HG02588 (cell line): ENCODE measurements at regions not wholly inside any gene's neighbourhood (a gene's known extent, or its start where the extent isn't known, plus 50 kb on each side); places are given as distances from the start of the nearest gene placed in this dataset.

Source experiments
- ATAC-seq: cut with Tn5 transposase; IDR thresholded peaks from one replicate; pipeline ENCODE4 v1.9.1; 2021; ENCODE audit warnings: mild to moderate bottlenecking, moderate library complexity; ENCODE audit not compliant: unreplicated experiment

DNA sequence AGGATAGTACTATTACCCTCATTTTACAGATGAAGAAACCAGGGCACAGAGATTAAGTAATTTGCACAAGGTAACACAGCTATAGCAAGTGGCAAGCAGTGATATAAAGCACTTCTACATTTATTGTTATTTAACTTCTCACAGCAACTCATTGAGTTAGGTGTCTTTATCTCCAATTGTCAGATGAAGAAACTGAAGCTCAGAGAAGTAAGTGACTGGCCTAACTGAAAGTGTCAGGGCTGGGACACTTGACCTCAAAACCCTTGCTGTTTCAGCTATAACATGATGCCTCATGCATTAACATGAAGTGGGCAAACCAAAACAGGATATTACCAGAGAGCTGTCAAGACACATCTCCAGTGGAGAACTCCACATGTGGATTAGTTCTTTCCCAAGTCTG is 65.8 kb upstream of the LEKR1 start:
- ATAC-seq, result peak; percentile 96

DNA sequence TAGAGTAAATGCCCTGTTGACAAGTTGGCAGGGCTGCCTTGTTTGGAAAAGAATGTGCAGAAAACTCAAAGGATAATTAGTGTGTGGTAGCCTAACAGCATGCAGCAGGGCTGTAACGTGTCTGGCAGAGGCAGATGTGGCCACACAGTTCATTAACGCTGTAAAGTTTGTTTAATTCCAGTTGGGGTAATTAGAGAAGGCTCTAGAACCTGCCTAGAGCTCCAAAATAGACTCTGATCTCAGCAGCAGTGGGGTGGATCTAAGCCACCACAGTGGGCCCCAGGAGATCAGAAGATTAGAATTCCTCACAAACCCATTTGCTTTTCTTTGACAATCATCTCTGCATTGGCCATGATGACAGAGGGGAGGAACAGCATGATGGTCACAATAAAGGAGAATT is 65.1 kb upstream of the LEKR1 start:
- ATAC-seq, result no peak

DNA sequence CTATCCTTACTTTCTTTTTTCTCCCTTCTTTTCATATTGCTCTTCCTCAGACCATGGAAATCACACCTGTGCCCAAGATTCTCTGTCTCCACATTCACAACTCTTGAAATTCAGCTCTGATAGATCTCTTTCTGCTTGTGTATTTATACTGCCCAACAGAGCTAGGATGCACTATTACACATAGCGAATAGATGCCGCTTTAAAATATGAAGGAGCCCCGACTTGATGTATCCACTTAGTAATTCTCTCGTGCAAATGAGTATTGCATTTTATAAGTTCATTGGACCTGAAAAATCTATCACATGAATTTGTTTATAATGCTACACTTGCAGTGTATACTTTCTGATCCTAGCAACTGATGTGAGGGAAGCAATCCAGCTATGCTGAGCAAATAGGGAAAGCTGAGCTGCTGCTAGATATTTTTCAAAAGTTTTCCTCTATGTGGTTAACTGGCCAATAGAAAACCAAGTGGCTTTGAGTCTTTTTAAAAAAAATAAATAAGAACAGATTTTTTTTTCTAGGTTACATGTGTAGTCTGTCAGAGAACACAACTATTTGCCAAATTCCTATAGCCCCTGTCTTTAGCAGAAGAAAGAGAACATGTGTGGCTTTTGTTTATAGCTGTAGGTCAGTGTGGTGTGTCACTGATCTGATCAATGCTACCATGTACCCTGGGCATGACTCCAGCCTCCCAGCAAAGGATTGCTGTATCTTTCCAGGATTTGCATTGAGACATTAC is 64.3 kb upstream of the LEKR1 start:
- no peak for ATAC-seq

DNA sequence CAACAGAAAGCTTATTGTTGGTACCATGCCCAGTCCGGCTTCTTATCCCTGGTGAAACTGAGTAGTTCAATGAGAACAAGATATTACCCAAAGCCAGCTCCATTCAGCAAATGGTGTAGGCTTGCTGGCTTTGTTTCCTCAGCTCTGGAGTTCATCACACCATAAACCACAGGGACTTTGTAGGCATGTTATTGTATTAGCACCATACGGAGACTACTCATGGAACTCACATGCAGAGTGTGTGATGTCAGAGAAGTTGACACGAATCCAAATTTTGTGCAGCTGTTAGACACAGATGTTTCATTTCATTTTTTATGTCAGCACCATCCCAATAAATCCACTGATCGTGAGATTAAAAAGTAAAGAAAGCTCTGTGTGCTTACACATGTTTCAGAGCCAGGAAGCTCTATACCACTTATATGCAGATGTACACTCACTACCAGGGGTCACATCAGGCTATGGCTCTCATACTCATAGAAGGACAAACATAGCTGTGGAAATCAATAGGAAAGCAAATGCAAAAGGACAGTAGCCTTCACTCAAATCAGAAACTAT is 63.4 kb upstream of the LEKR1 start:
- ATAC-seq, result no peak

DNA sequence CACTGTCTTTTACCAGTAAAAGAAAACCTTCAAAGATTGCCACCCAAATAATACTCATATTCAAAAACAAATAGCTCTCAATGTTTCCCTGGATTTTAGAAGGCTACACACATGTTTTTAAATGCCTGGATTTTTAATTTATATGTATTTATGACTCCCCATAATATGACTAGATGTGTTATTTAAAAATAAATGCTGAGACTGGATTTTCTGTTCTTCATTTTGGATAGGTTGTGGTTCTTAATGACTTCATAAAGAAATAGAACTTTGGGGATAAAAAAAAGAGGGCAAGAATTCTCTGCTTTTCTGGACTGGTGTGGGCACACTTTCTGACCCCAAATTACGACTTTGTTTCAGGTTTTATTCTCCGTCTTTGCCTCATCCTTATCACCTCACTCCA is 62.8 kb upstream of the LEKR1 start:
- ATAC-seq, result no peak

DNA sequence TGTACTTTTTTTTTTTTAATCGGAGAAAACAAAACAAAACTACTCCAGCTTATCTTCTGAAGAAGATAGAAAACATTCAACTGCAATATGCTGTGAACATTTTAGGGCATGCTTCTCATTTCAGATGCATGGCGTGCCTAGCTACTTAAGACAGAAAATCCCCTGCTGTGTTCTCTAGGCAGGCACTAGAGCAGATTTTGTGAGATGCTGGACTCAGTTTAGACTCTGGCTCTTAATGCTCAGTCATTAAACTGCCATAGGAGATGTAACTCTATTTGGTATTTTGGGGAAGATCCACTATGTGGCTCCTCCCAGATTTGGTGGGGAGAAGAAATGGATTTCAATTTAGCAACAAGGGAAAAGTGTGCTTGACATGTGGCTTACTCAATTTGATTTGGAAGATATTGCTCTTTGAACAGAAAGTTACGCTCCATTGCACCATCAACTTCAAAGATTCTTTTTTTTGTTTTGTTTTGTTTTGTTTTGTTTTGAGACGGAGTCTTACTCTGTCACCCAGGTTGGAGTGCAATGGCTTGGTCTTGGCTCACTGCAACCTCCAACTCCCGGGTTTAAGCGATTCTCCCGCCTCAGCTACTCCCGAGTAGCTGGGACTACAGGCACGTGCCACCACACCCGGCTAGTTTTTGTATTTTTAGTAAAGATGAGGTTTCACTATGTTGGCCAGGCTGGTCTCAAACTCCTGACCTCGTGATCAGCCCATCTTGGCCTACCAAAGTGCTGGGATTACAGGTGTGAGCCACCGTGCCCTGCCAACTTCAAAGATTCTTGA is 62.0 kb upstream of the LEKR1 start:
- ATAC-seq, result no peak

DNA sequence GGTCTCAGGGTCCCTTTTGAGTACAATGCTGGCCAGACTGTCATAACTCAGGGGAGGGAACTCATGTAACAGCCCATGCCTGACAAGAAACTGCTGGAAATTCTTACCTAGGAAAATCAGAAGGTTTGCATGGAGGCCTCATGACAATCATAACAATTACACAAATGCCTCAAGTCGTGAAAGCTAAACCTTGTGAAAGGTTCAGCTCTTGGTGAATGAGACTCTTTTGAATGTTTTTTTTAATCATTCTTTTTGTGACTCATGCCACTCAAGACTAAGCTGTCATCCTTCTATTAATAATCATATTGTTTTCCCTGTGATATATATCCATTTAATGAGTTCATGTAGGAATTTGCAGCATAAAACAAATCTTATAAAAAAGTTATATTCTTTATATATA is 61.4 kb upstream of the LEKR1 start:
- ATAC-seq, result no peak

DNA sequence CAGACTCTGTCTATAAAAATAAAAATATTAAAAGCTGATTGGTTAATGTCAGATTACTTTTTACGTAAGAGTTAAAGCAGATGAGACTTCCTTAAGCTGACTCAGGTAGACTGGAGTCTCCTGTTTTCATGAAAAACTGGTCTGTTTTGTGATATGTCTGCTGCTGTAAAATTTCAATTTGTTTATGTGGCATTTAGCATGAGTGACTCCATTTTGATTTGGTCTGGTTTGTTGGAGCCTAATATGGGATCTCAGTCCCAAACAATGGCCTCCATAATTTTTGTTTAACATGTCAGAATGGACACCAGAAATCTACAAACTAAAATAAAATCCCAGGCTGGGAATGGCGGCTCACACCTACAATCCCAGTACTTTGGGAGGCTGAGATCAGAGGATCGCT is 57.8 kb upstream of the LEKR1 start:
- no peak for ATAC-seq

DNA sequence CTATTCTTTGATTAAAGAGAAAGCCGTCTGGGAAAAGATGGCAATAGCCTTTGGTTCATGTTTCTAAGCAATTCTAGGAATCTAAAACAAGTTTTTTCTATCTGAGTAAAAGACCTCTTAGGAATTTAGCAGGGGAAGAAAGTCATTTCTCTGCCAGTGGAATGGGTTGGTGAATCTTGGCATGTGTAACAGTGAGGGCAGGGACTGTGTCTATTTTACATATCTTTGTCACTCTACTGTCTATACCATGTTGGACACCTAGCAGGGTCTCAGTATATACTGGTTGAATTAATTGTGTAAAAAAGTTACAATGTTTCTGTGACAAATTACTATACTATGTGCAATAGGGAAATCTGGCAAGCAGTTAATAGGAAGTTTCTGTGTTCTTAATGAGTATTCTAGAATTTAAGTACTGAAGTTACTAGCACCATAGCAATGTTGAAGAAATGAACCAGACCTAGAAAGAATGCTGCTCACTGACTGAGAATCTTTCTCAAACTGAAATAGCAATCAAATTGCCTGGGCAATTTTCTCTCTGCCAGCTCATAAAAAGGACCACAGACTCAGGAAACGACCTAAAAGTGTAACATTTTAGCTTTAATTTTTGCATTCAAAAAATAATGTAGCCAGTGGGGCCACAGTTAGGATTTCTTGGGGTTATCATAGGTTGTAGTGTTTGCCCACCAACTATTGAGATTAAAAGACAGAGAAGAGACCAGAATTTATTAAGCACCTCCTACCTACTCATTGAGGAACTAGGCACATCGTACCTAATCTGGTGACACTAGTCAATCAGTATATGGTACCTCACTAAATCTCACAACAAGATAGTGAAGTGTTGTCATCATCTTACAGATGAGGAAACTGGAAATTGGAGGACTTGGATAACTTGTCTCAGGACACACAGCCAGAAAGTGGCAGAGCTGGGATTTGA is 56.2 kb upstream of the LEKR1 start:
- ATAC-seq, result no peak

DNA sequence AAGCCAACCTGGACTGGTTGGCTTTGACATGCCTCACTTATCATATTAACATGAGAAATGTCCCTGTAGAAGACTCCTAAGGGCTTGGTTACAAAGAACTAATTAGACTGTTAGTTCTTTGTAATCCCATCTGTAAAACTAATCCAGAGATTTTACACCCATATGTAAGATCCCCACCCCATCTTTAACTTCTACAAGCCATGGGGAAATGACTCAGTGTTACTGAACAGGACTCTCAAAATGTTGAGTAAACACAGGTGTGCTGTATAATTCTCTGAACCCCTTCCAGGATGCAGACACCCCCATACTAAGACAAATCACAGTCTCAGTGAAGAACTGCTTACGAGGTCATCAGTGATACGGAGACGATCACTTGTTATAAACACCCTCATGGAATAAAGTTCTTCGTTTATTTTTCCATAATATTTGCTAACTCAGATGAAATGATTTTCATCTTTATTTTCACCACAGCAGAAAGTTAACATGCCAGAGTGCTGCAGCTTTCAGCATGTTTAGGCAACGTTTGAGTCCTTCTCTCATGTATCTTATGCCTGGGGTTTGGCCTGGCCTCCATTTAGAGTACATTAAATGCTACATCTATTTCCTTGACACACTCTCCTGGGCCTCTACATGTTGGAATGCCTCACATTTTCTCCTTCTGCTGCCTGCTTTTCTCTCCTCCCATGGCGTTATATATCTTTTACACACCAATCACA is 55.3 kb upstream of the LEKR1 start:
- no peak for ATAC-seq

DNA sequence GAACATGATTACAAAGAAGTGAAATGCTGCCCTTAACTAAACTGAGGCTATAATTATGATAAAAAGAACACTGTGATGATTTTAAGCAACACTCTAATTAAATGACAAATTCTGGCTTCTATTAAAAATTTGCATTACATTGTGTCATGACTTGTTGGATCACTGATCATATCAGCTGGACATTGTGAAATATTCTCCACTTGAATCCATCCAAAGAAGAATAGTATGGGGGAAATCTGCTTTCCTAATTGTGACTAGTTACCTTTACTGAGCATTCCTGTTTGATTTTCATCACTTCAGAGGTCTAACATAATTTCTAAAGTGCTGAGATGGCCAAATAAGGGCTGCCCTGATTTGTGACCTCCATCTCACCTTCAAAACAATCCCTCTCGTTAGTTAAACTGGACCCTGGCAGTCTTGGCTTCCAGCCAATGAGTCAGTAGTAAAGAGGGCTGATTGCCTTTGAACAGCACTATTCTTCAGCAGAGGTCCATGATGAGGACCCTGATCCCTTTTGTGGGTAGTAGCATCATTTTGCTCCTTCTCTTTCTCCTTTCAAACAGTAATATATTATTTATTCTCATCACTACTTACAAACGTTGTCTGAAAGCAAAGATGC is 53.5 kb upstream of the LEKR1 start:
- ATAC-seq, result no peak

DNA sequence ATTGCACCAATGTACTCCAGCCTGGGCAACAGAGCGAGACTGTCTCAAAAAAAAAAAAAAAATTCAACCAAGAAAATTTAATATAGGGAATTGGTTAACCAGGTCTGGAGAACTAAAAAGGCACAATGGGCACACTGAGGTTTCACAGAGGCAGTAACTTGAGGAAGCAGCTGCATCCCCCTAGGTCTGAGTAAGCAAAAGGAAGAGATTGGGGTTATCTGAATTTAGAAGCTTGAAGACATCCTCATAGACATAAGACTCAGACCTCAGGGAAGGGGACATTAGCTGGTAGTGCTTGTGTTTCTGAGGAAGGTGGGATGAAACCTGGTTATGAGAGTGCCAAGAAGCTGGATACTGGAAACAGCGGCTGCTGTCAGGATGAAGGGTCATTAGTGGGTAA is 50.1 kb upstream of the LEKR1 start:
- no peak for ATAC-seq
